Left ventricle myocardium inferior (tissue), 1 donor: ENCODE measurements at regions not wholly inside any gene's neighbourhood (a gene's known extent, or its start where the extent isn't known, plus 50 kb on each side); places are given as distances from the start of the nearest gene placed in this dataset.

Source experiments
- DNase-seq: peaks from one replicate; pipeline ENCODE4 v3.0.0-alpha.2; 2020
- H3K27ac ChIP-seq: fragments of 200-600 bp; replicated peaks from 2 replicates; pipeline ENCODE4 v1.8.0; 2021
- H3K27me3 ChIP-seq: fragments of 200-600 bp; 2 replicates; pipeline ENCODE4 v1.8.0; 2021; ENCODE audit warnings: low read depth
- H3K36me3 ChIP-seq: fragments of 200-600 bp; 2 replicates; pipeline ENCODE4 v1.8.0; 2021
- H3K4me1 ChIP-seq: fragments of 200-600 bp; 2 replicates; pipeline ENCODE4 v1.8.0; 2021
- H3K4me3 ChIP-seq: fragments of 200-600 bp; 2 replicates; pipeline ENCODE4 v1.8.0; 2021; ENCODE audit warnings: mild to moderate bottlenecking, moderate library complexity
- H3K9me3 ChIP-seq: fragments of 200-600 bp; replicated peaks from 2 replicates; pipeline ENCODE4 v1.8.0; 2021
- CTCF ChIP-seq: fragments of 200-600 bp; IDR thresholded peaks from 2 replicates; pipeline ENCODE4 v1.8.0; 2021; ENCODE audit warnings: antibody characterized with exemption, mild to moderate bottlenecking, borderline replicate concordance
- intact Hi-C: fragments of 100-400 bp; cut with micrococcal nuclease; formaldehyde crosslinking; loops from one replicate; pipeline ENCODE4 v1.11.0; 2022
- donor health status: DM: no; HTN: yes; CAD: no; lungs with severe emphysema.

- no peak overlapping the region for H3K4me3 ChIP-seq
Measured at GRCh38 chr13:81140675-81141074, 799.7 kb upstream of the SPRY2 start.

GRCh38 chr13:81139987-81140386 lies 799.1 kb upstream of the SPRY2 start:
- DNase-seq, result no peak
- intact Hi-C loops, result no loop called here
- no peak overlapping the region for H3K4me3 ChIP-seq

More at GRCh38 chr13:81140675-81141074, 799.7 kb upstream of the SPRY2 start:
- intact Hi-C loops, result no loop called here
- H3K4me1 ChIP-seq, result no peaks in the 10 kb centered on the region
- no peaks in the 10 kb centered on the region for H3K9me3 ChIP-seq
- no peak overlapping the region for H3K27ac ChIP-seq
- DNase-seq, result no peak
- no peaks in the 10 kb centered on the region for H3K27me3 ChIP-seq
- no peaks in the 10 kb centered on the region for H3K36me3 ChIP-seq
- TF ChIP-seq CTCF, result no peak

GRCh38 chr13:81138353-81138980 lies 797.5 kb upstream of the SPRY2 start:
- Histone ChIP-seq H3K36me3 (no peaks in the 10 kb centered on the region), H3K27ac (no peak overlapping the region)
- no peak for TF ChIP-seq CTCF

More at GRCh38 chr13:81139987-81140386, 799.1 kb upstream of the SPRY2 start:
- no peaks in the 10 kb centered on the region for H3K36me3 ChIP-seq
- TF ChIP-seq CTCF, result no peak
- no peak overlapping the region for H3K27ac ChIP-seq
- H3K9me3 ChIP-seq, result no peaks in the 10 kb centered on the region
- no peaks in the 10 kb centered on the region for H3K27me3 ChIP-seq
- H3K4me1 ChIP-seq, result no peaks in the 10 kb centered on the region

GRCh38 chr13:81133066-81133465 lies 792.1 kb upstream of the SPRY2 start:
- intact Hi-C loops, result no loop called here
- H3K27me3 ChIP-seq, result no peaks in the 10 kb centered on the region
- no peak for TF ChIP-seq CTCF

More at GRCh38 chr13:81138353-81138980, 797.5 kb upstream of the SPRY2 start:
- intact Hi-C loops, result no loop called here
- Histone ChIP-seq H3K4me3 (no peak overlapping the region), H3K9me3 (no peaks in the 10 kb centered on the region), H3K4me1 (no peaks in the 10 kb centered on the region), H3K27me3 (no peaks in the 10 kb centered on the region)
- DNase-seq, result no peak

GRCh38 chr13:81117416-81117815 lies 776.5 kb upstream of the SPRY2 start:
- intact Hi-C loops, result no loop called here
- no peak overlapping the region for H3K27ac ChIP-seq
- no peaks in the 10 kb centered on the region for H3K4me1 ChIP-seq
- no peaks in the 10 kb centered on the region for H3K36me3 ChIP-seq
- no peak overlapping the region for H3K4me3 ChIP-seq
- H3K9me3 ChIP-seq, result no peaks in the 10 kb centered on the region
- no peak for TF ChIP-seq CTCF
- DNase-seq, result no peak
- H3K27me3 ChIP-seq, result no peaks in the 10 kb centered on the region

More at GRCh38 chr13:81133066-81133465, 792.1 kb upstream of the SPRY2 start:
- Histone ChIP-seq H3K9me3 (peaks cover 8% of the 10 kb centered on the region), H3K27ac (no peak overlapping the region), H3K36me3 (no peaks in the 10 kb centered on the region), H3K4me1 (no peaks in the 10 kb centered on the region), H3K4me3 (no peak overlapping the region)
- DNase-seq, result no peak
